Adrenal gland (tissue), 5 donors: ENCODE measurements at regions not wholly inside any gene's neighbourhood (a gene's known extent, or its start where the extent isn't known, plus 50 kb on each side); places are given as distances from the start of the nearest gene placed in this dataset.

Experiments
- CTCF ChIP-seq, 6 experiments: fragments of 450-650 bp in 4 of 6; fragments of 200-600 bp in 2 of 6; sonication (generic) in 1 of 6; IDR thresholded peaks; 1 replicate in 5 of 6; 2 replicates in 1 of 6; pipeline versions ENCODE4 v1.5.1 to v1.8.0; 2016 to 2021; ENCODE audit warnings: antibody characterized with exemption in 6 of 6, mild to moderate bottlenecking in 2 of 6, moderate library complexity in 1 of 6
- POLR2A ChIP-seq, 2 donors: fragments of 450-650 bp; IDR thresholded peaks; one replicate each; pipeline ENCODE4 v1.6.1; 2017; ENCODE audit warnings: antibody characterized with exemption in 2 of 2, mild to moderate bottlenecking in 2 of 2, moderate library complexity in 1 of 2
- donor health status: DM: no; HTN: no; CAD: no.

- TF ChIP-seq CTCF (IDR thresholded peaks at IDR 0.05) (no peak), POLR2A (IDR thresholded peaks at IDR 0.05) (no peak)
Observed at GRCh38 chr13:44760434-44760833, 184.3 kb upstream of the TSC22D1 start.
